GM21528 (cell line): ENCODE measurements at regions not wholly inside any gene's neighbourhood (a gene's known extent, or its start where the extent isn't known, plus 50 kb on each side); places are given as distances from the start of the nearest gene placed in this dataset.
"Not testable (repeated sequence)": the region's sequence is repeated elsewhere in the genome, so short reads cannot be mapped to it uniquely, and the experiment has no call there.

ENCODE experiments used
- ATAC-seq: cut with Tn5 transposase; IDR thresholded peaks from one replicate; pipeline ENCODE4 v1.9.1; 2021; ENCODE audit warnings: mild to moderate bottlenecking, moderate library complexity; ENCODE audit not compliant: unreplicated experiment, low FRiP score

DNA sequence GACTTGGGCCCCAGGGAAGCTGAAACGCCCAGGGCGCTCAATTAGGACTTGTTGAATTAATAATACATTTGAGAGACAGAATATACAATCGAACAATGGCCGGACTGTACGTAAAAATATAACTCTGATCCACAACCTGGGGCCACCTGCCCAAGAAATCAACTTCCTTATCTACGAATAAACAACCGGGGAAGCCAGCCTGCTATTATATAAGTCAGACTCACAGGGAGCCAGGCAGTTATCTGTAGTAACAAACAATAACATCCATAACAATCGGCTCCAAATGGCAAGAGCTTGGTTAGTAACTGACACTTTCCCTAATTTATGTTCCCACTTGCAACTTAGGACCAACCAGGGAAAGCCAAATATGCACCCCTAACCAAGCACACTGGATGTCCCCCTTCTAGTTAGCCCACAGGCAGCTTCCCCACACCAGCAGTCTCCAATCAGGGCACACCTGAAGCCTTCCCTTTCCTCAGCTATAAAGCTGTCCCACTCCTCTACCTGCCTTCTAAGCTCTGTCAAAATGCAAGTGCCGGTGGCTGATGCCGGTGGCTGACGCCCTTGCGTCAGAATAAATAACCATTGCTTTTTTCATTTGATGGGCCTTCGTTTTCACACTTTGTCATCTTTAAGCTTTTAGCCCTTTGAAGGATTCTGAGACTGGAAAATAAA lies 135.2 kb downstream of the FAM72B start:
- ATAC-seq, result not testable (repeated sequence)

DNA sequence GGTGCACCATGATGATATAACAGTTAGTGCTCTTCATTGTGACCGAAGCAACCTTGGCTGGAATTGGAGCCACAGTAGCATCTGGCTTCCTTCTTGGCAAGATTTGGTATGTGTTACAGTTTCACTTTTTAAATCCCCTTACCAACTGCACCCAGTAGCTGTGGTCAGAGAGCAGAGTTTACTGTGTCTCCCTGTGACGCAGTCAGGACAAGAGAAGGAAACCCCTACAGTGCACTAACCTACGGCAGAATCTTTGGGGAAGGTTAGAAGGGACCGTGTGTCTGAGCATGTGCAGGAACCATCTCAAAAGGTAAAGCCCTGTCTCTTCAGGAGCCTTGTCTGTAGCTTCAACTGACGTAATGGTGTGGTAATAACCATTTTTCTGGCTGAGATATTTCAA lies 134.0 kb downstream of the FAM72B start:
- ATAC-seq, result not testable (repeated sequence)

DNA sequence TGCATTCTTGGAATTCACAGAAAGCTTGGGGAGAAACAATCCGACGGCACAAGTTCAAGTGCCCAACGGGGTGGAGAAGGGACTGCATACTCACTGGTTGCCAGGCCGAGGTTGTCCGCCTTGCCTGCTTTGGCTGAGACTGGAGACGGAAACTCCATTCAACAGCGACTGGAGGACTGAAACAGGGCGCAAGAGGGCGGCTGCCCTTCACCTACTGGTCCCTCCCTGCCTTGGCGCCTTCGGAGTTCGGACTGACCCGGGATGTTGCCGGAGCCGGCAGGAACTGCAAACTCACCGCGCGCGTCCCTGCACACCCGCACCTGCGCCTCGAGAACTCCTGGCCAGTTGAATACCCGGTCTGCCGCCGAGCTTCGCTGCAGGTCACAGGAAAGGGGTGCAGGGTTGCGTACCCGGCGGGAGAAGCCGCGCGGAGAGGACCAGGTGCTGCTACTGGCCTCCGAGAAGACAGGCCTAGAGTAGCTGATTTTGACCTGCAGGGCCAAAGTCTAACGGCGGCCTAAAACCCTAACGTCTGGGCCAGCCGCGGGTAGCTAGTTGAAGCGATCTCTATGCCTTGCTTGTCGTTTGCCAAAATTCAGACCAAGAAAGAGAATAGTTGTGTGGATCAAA lies 132.9 kb downstream of the FAM72B start:
- not testable (repeated sequence) for ATAC-seq

DNA sequence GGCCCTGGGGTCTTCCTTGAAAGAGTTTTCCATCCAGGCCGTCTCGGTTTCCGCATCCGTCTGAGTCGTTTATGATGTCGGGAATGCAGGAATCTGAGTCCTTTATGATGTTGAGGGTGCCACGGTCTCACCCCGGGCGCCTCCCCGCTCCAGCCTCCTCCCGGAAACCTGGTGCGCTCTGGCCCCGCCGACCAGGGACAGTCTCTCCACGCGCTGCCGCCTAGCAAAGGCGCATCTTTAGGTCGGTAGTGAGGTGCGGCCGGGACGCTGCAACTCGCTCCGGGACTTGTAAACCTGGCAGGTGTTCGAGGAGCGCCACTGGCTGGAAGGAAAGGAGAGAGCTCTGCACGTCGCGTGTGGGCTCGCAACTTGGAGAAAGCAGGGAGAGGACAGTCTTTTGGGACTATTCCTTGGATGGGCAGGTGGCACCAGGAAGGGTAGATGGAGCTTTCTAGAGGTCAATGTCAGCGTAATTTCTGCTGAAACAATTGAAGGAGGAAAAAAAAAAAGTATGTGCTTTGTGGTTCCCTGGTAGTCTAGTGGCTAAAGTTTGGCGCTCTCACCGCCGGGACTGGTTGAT lies 132.0 kb downstream of the FAM72B start:
- not testable (repeated sequence) for ATAC-seq

DNA sequence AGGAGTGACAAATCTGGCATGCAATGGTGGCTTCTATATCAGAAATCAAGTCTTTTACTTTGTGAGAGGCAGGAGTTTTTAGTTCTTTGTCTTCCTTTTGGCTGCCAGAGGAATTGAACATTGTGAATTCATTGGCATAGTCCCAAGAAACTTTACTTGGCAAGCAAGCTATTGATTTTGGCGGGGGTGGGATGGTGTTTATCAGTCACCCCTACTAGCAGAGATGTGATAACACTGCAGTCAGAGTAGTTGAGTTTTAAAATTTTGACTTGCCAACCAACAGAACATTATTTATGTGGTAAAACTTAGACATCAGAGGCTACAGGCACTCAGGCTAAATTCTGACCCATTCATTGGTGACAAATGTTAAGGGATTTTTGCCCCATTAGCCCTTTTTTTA lies 129.2 kb downstream of the FAM72B start:
- ATAC-seq, result not testable (repeated sequence)

DNA sequence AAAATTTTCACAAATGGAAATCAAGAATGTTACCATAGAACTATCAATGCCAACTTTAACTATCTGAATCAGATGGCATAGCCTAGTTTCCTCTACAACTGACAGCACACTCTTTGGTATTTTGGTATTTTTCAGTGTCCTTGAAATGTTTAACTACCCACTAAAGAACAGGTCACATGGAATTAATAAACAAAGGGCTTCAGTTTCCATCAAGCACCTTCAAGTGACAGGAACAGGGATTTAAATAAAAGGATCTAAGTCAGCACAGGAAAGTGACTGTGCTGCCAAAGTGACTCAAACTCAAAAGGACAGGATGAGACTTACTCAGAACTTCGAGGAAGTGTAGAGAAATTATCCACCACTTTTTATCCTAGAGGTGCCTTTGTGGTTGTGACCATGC lies 117.2 kb downstream of the FAM72B start:
- ATAC-seq, result not testable (repeated sequence)

DNA sequence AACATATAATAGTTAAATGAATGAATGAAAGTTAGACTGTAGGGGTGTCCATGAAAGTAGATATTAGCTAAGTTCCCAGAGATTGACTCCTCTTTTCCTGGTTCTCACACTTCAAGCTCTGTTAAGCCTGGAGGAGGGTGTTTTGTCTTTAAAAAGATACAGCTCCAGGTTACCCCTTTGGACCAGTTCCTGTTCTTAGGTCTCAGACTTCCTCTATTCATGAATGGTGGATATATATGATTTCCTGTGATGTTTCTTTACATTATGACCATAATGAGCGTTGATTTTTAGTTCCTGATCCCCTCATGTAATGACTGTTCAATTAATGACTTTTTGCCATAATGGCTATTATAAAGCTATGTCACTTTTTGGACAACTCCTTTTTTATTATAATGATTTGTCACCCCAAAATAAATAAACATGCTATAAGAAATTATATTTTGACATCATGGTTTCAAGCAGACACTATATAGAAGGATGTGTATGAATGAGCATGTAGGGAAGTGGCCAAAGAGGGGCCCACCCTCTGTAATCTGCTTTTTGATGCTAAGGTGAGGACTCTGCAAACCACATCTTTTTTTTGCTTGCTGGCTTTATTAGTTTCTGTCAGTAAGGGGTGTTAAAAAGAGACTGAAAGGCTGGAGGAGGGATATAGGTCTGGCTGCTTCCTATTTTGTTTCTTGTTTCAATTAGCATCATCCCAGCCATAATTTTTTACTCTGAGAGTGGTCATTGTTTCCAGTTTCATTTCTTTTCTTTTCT lies 115.2 kb downstream of the FAM72B start:
- not testable (repeated sequence) for ATAC-seq

DNA sequence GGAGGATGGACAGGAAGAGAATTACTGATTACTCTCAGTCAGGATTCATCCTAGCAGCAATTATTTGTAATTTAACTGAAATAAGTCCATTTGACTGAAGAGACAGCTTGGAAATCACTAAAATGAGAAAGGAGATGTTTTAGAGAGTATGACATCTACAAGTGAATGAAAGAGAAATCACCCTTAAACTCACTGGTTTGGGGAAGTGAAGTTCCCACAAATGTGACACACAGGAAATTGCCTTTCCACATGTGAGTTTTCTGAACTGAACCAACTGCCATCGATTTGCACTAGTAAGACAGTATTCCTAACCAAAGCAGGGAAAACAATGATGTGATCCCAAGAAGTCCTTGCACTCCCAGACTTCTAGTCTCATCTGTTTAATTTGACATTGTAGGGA lies 110.3 kb downstream of the FAM72B start:
- ATAC-seq, result not testable (repeated sequence)

DNA sequence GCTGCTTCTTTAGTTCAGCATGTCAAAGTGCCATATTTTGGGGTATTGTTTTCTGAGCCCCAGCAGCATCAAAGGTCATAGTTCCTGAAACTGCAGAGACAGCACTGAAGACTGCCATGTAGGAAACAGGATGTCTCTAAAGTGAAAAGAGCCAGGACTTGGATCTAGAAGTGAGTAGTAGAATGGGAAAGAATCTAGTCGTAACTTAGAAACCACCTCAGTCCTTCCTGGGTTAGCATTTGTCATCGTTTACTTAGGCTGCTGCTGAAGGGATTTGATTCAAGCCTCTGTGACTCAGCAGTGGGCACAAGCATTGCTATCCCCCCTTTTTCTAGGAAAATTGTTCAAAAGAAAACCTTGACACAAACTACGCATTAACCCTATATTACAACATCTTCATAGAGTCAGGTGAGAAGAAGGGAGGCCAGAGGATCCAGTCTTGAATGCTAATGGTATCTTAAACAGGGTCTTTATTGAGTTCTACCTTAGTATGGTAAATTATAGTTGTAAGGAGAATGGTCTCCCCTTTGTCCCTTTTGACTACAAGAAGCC lies 108.8 kb downstream of the FAM72B start:
- not testable (repeated sequence) for ATAC-seq

DNA sequence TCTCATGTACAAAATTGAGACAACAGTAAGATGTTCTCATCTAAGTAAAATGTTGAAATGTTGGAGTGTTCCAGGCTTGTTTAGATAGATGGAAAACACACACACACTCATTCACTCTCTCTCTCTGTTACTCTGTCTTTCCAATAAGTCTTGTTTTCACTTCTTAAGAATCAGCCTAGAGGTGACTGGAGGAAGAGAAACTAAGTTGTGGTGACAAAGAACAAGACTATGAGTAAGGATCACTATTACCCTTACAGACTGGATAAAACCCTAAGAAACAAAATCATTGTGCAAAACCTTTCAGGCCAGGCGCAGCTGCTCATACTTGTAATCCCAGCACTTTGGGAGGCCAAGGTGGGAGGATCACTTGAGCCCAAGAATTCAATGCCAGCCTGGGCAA lies 107.5 kb downstream of the FAM72B start:
- peak; percentile 94 for ATAC-seq

DNA sequence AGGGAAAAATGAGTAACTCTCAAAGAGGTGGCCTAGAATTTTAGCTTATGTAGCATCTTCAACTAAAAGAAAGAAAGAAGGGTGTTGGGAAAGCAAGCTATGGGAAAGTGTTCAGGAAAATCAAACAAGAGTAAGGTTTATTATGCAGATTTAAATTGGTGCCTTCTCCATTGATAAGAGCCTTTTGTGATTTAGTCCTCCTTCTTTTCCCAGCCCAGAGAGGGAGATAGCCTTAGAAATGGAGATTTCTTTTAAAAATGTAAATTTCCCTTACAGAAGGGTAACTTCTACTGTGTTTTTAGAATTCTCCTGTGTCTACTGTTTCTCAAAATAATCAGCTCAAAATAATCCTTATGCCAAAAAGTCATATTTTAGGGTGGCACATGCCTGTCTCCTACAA lies 104.5 kb downstream of the FAM72B start:
- not testable (repeated sequence) for ATAC-seq

DNA sequence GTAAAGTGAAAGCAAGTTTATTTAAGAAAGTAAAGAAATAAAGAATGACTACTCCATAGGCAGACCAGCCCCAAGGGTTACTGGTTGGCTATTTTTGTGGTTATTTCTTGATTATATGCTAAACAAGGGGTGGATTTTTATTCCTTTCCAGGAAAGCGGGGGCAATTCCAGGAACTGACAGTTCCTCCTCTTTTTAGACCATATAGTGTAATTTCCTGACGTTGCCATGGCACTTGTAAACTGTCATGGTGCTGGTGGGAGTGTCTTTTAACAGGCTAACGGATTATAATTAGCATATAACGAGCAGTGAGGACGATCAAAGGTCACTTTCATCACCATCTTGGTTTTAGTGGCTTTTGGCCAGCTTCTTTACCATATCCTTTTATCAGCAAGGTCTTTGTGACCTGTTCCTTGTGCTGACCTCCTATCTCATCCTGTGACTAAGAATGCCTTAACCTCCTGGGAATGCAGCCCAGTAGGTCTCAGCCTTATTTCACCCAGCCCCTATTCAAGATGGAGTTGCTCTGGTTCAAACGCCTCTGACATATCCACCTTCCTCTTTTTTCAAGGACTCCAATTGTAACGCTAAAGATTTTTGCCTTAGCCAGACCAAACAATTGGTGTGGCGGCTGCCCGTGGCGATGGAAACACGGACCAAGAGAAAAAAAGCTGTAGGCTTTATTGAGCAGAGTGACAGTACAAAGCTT lies 103.8 kb downstream of the FAM72B start:
- not testable (repeated sequence) for ATAC-seq

DNA sequence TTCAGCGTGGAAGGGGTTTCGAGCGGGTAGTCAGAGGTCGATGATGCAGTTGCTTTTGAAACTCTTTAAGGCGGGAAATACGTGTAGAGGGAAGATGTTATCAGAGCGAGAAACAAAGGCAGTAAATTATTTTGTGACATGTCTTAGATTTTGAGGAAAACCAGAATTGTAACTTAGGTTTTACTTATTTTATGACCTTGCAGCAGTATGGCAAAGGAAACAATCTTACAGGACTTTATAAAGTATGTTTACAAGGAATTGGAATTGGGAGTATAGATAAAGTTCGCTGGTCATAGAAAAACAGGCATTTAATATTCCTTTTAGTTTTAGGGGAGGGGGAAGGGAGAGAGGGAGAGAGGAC lies 103.3 kb downstream of the FAM72B start:
- not testable (repeated sequence) for ATAC-seq

DNA sequence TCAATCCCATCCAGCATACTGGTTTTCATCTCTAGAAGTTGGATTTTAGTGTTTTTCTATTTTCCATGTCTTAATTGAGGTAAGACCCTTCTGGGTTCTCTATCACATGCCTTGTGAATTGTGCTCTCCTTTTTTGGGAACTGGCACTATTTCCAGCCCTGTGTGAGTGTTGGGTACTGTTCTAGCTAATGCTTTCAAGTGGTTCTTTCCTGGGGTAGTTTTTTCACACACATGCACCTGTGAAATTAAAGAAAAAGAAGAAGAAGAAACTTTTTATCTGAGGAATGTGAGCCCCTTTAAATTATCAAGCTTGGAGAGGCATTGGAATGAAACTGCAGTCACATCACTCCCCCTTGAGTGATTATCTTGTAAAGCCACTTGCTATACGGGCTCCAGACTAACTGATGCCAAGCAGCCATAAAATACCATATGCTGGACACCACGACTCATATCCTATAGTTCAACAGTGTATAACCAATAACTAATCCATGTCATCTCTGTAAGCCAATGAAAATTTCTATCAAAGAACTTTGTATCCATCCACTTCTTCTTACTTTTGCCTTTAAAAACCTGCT lies 102.4 kb downstream of the FAM72B start:
- ATAC-seq, result not testable (repeated sequence)

DNA sequence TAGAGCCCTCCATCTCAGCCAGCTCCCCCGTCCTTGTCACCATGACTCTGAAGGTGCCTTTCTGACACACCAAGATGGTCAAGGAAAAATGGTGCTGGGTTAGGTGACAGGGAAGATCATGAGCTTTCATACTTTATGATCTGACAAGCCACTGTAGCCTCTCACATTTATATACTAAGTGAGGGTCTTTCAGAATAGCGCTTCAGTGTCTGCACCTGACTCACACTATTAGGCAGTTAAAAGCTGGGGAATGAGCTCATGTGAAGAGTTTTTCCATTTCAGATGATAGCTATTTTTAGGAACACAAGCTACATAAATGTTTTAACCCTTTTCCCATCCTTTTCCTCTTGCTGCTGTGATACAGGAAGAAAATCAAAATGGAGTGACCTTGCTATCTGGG lies 101.1 kb downstream of the FAM72B start:
- not testable (repeated sequence) for ATAC-seq

DNA sequence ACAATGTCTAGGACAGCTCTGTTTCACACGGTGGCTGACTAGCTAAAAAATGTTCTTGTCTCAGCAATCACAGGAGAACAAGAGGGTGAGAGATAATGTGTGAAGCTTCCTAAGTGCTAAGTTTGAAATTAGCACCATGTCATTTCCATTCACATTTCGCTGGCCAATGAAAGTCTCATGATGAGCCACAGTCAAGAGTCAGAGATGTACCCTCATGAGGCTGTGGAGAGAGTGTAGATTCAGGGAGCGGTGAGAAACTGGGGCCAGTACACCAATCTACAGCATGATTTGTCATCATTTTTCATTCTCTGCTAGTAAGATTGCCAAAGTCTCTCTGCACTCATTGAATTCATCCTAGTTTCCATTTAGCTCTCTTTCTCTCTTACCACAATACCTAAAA lies 97.9 kb downstream of the FAM72B start:
- not testable (repeated sequence) for ATAC-seq

DNA sequence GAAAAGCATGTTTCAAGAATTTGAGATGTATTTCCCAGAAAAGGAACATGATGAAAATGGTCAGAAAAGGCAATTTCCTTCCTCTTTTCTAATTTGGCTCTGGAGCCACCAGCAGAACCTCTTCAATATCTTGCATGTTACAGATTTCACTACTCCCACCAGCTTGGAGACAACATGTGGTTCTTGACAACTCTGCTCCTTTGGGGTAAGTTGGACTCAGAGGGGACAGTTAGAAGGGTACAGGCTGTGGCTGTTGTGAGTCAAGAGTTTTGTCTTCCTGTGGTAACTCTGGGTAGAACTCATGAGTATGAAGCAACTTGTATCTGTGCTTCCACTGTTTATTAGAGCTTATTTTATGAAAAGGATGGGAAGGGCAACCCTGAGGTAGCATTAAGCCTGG lies 96.9 kb downstream of the FAM72B start:
- not testable (repeated sequence) for ATAC-seq

DNA sequence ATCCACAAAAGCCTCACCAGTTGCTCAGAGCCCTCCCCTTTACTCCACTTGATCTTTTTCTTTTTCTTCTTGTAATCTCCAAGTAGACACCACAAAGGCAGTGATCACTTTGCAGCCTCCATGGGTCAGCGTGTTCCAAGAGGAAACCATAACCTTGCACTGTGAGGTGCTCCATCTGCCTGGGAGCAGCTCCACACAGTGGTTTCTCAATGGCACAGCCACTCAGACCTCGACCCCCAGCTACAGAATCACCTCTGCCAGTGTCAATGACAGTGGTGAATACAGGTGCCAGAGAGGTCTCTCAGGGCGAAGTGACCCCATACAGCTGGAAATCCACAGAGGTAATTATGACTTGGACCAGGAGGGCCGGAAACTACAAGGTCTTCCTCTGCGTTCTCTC lies 95.6 kb downstream of the FAM72B start:
- not testable (repeated sequence) for ATAC-seq

DNA sequence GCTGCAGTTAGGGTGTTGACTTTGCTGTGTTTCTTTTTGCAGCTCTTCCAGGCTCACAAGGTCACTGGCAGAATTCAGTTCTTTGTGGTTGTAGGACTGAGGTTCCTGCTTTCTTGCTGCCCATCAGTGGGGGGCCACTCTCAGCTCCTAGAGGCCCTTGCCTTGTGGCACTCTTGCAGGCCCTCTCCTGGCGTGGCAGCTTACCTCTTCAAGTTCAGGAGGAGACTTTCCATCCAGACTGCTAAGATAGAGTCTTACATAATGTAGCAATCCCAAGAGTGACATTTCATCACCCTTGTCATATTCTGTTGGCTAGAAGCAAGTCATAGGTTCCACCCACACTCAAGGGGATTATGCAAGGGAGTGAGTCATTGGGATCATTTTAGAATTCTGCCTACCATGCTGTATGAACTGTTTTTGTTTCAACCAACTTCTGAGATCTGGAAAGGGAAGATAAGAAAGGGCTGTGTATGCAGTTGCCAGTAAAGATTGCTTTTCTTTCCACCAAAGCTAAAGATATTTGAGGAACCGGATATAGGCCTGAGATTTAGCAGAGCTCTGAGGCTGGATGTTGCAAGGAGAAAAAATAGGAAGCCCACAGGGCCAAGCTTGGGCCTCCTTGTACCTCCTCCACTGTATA lies 91.7 kb downstream of the FAM72B start:
- not testable (repeated sequence) for ATAC-seq
